Germinal center (tissue), 1 donor: ENCODE measurements at regions not wholly inside any gene's neighbourhood (a gene's known extent, or its start where the extent isn't known, plus 50 kb on each side); places are given as distances from the start of the nearest gene placed in this dataset.
"Not testable (repeated sequence)": the region's sequence is repeated elsewhere in the genome, so short reads cannot be mapped to it uniquely, and the experiment has no call there.

Experiments
- DNase-seq: peaks from one replicate; pipeline ENCODE4 v3.0.0; 2012; ENCODE audit warnings: mixed read lengths, low spot score

DNA sequence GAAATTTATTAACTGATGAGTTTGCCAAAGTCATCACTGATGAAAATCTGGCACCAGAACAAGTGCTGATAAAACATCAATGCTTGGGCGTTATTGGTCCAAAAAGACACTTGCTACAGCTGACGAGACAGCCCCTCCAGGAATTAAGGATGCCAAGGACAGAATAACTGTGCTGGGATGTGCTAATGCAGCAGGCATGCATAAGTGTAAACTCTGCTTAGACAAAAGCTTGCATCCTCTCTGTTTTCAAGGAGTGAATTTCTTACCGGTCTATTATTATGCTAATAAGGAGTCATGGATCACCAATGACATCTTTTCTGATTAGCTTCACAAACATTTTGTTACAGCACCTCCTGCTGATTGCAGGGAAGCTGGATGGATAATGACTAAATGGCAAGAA, 402.0 kb downstream of the LTN1 start:
- DNase-seq, result no peak

DNA sequence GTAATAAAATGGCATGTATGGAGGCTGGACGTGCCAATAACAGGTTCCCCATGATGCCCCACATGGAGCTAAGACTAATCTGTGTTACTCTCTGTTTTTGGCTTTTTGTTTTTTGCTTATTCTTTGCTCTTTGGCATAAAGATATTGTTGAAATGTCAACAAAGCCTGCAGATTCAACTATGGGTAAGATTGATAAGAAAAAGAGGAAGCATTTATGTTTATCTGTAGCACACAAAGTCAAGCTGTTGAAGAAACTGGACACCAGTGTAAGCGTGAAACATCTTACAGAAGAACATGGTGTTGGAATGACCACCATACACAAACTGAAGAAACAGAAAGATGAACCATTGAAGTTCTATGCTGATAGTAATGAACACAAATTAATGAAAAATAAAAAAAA, 402.7 kb downstream of the LTN1 start:
- DNase-seq, result no peak

DNA sequence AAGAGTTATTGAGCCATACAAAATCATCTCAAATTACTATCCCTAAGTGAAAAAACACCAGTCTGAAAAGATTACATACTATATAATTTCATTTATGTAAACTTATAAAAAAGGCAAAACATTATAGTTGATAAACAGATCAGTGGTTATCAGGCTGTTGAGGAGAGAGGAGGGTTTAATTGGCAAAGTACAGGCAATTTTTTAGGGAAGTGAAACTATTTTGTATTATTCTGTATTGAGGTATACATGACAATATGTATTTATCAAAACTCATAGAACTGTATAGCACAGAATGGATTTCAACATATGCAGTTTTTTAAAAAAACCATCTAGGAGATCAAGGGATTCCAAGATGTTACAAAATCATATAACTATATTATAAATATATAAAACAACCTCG, 403.7 kb downstream of the LTN1 start:
- no peak for DNase-seq

DNA sequence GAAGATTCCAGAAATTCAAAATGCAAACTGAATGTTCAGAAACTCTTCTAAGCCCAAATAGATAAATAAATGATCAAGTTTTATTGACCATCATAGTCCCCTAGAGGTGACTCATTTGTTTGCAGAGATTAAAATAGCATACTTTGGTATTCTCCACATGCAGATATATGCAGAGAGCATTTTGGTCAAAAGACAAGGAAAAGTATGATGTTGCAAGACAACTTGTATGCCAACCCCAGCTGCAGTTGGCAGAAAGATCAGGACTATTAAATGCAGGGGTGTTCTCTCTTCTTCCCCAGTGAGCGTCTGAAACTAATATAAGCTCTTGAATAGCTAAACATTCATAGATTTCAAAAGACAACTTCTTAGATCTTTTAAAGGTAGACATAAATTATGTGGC, 404.9 kb downstream of the LTN1 start:
- no peak for DNase-seq

DNA sequence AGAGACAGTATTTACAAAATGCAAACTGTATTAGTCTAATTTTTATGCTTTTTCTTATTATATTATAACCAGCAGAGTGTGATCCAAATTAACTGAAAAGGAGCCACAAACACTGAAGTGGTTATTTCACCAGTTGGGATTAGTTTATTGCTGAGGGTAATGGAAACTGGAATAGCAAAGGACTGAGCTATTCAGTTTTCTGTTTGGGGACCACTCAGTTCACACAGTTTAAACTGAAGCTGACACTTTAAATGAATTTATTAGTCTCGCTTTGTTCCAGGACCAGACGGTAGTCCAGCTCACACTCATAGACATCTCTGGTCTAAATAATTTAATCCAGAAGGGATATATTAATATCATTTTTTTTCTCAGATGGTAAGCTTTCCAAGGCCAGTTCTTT, 410.7 kb downstream of the LTN1 start:
- no peak for DNase-seq

DNA sequence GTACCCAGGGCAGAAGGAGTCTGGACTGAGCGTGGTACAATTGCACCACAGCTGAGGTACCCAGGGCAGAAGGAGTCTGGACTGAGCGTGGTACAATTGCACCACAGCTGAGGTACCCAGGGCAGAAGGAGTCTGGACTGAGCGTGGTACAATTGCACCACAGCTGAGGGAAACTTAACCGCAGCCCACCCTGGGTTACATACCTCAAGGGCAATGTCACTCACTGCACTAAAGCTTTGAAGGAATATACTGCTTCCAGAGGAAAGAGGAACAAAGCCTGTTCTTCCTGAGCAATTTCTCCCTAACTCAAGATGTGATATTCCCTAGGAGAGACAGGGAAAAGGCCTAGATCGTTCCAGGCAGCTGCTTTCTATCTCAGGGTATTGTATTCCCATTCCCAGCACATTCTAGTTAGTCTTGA, 411.4 kb downstream of the LTN1 start:
- DNase-seq, result not testable (repeated sequence)

DNA sequence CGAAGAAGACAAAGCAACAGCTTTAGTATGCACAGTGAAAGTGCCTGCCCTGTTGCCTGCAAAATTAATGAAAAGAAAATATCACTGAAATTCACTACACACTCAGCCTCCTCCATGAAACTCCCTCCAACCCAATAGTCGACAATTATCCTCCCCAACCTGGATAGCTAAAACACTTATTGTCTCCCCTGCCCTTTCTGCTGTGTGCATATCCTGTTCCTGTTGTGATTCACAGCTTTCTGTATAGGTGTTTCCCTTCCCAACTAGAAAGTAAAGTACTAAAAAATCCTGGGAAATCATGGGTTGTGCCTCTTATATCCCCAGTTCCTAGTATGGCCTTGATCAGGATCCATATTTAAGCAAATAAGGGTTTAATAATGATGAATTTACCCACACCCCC, 412.1 kb downstream of the LTN1 start:
- no peak for DNase-seq

DNA sequence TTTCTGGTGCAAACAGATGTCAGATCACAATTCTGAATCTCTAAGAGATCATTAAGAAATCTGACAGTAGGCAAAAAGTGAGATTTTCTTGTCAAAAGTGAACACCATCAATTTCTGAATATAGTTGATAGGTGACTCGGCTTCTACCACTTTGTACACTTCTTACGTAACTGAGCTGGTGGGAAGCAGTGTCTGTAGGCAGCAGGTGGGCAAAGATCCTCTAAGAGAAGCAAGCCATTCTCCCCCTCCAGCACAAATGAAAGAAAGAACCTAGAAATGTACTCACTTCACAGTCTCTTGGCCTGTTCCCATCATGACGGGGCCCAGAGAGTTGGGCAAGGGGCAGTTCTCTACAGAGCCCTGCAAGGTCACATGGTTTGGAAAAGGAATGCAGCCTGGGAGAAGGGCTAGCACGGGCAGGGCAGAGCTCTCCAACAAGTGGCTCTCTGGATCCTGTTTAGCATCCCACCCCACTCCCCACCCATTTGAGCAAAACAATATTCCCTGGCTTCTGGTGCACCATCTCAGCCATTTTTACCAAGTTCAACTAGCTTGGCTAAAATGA, 412.6 kb downstream of the LTN1 start:
- DNase-seq, result no peak

DNA sequence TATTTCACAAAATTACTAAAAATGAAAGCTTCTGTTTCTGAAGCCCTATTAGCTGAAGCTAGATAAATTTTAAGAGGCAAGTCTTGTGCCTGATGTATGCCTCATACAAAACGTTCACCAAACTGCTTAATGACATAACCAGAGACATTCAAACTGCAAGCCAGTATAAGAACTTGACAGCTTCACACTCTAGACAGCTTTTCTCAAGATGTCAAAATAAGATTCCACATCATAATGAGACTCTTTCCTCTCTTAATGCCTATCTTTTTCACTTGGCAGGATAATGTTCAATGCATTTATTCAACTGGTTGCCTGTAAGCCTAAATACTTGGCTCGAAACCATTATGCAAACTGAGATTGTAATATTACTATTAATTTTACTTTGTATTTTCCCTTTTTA, 424.0 kb downstream of the LTN1 start:
- no peak for DNase-seq

DNA sequence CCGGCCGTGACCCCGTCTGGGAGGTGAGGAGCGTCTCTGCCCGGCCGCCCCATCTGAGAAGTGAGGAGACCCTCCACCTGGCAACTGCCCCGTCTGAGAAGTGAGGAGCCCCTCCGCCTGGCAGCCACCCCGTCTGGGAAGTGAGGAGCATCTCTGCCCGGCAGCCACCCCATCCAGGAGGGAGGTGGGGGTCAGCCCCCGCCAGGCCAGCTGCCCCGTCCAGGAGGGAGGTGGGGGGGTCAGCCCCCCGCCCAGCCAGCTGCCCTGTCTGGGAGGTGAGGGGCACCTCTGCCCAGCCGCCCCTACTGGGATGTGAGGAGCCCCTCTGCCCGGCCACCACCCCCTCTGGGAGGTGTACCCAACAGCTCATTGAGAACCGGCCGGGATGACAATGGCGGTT, 428.7 kb downstream of the LTN1 start:
- DNase-seq, result not testable (repeated sequence)

DNA sequence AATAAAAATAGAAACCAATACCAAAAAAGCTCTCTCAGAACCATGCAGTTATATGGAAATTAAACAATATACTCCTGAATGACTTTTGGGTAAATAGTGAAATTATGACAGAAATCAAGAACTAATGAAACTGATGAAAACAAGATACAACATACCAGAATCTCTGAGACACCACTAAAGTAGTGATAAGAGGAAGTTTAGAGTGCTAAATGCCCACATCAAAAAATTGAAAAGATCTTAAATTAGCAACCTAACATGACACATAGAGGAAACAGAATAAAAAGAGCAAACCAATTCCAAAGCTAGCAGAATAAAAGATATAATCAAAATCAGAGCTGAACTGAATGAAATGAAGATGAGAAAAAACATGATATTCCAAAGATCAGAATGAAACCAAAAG, 430.9 kb downstream of the LTN1 start:
- DNase-seq, result no peak

DNA sequence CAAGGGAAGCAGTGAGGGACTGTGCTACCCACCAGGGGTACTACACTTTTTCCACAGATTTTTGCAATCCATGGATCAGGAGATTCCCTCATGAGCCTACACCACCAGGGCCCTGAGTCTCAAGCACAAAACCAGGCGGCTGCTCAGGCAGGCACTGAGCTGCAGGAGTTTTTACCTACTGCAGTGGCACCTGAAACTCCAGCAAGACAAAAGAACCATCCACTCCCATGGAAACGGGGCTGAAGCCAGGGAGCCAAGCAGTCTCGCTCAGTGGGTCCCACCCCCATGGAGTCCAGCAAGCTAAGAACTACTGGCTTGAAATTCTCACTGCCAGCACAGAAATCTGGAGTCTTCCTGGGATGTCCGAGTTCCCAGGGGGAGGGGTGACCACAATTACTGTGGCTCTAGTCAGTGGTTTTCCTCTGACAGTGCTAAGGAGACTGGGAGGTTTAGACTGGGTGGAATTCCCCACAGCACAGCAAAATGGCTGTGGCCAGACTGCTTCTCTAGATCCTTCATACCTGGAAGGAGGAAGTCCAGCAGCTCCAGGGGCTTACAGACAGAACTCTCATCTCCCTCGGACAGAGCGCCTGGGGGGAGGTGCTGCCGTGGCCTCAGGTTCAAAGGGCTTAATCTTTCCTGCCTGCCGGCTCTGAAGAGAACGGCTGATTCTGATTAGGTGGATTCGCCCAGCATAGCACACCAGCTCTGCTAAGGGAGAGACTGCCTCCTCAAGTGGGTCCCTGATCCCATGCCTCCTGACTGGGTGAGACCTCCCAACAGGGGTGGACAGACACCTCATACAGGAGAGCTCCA, 437.8 kb downstream of the LTN1 start:
- DNase-seq, result no peak

DNA sequence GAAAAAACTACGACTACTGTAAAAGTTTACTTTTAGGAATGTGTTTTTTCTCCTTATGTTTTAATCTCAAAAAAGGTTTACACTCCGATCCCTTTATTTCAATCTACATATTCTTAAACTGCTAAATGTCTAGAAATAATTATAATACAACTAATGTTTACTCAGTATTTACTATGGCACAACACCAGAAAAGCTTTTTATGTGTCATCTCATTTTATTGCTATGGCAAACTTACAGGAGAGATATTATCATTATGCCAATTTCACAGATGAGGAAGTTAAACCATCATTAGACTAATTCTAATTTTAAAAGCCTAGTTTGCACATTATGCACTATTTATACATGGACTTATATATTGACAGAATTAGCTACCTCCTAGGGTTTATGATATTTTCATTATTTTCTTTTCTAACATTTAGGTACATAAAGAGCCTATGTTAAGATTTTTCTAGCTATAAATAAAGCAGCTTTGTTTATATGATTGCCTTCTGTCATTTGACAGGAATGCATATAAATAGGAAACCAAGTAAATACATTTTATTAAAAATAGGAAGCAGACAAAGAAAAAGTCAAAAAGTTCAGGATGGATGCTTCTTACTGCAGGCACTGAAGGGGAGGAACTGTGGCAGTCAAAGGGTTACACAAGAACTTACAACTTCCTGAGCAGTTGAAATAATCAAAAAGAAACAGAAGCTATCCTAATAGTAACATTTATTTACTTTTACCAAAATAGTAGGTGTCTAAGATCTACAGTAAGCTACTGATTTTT, 442.4 kb downstream of the LTN1 start:
- no peak for DNase-seq

DNA sequence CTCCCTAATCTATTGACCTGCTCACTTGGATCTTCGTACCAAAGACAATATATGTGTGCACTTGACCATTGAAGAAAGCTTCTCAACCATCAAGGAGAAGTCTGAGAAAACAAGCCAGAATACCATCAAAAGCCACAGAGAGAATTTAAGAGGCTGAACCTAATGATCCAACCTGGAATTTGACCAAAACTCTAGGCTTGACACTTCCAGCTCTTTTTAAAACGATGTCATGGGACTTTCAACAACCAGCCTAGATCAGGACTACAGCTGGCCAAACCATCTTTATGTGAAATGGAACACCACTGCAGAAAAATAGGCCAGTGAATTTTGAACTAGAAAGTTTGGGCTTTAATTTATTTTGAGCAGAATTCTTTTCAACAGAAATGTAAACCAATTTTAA, 444.4 kb downstream of the LTN1 start:
- no peak for DNase-seq

DNA sequence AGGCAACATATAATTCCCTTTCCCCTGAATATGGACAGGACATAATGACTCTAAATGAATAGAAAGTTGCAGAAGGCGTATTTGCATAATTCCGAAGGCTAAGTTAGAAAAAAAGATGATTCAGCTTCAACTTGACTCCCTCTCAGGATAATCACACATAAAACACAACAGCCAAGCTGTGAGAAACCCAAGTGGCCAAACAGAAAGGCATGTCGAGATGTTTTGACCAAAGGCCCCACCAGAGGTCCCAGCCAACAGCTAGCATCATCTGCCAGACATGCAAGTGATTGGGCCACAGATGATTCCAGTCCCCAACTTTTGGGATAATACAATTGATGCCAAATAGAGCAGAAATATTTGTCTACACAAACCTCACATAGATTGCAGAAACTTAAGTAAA, 444.9 kb downstream of the LTN1 start:
- DNase-seq, result no peak

DNA sequence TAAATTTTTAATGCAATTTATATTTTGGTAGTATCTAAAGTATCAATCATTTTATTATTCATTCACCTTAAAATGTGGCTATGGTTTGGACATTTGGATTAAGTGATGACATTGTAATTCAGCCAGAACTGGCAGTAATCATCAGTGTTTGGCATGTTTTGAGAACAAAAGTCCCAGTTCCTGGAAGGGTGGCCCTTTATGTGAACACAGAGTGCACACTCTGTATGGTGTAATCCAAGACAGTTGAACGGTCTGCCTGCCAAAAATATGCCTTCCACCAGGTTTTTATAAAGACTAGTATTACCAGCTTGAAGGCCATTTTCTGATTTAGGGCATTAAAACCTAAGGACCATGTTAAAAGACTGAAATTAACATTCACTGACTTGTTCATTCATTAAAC, 448.7 kb downstream of the LTN1 start:
- no peak for DNase-seq

DNA sequence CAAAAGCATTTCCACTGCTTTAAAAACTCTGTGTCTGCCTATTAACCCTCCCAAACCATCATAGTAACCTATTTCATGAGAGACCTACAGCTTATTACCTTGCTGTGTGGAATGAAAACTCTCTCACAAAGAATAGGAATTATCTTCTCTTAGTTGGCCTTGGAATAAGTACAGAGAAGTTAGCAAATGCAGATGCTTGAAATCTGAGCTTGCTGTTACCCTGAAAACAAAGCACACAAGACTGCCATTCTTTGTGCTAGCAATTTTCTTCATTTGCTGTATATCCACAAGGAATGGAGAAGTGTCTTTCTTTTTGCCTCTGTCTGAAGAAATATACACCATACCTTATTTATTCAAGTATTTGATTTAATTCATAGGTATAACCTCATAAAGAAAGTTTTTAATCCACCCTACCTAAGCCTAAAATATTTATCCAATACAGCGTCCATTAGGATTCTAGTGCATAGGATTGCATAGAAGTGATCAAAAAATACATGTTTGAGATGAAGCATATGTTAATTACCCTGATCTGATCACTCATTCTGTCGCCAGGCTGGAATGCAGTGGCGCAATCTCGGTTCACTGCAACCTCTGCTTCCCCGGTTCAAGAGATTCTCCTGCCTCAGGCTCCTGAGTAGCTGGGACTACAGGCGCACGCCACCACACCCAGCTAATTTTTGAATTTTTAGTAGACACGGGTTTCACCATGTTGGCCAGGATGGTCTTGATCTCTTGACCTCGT, 451.1 kb downstream of the LTN1 start:
- DNase-seq, result no peak

DNA sequence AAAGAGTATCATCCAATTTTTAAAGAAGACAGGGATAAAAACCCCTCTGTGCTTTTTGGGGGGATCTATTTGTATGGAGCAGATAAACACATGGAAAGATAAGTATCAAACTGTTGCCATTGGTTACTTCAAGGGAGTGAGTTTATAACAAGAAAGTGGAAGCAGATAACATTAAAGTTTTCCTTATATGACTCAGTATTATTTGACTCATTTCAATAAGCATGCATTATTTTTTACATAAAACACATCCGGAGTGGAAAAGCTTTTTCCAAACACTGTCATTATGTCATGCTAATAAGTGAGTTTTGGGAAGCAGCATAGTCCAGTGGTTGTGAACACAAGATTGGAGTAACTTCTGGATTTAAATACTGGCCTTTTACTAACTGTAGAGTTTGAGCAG, 452.2 kb downstream of the LTN1 start:
- no peak for DNase-seq

DNA sequence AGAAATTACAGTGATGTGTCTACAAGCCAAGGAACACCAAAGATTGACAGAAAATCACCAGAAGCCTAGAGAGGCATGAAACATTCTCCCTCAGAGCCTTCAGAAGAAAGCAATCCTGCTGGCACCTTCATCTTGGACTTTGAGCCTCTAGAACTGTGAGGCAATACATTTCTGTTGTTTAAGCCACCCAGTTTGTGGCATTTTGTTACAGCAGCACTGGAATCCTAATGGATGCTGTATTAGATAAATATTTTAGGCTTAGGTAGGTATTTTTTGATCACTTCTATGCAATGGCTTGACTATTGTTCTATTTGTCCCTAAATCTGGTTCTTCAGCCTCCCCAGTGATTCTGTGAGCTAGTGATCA, 453.1 kb downstream of the LTN1 start:
- no peak for DNase-seq

DNA sequence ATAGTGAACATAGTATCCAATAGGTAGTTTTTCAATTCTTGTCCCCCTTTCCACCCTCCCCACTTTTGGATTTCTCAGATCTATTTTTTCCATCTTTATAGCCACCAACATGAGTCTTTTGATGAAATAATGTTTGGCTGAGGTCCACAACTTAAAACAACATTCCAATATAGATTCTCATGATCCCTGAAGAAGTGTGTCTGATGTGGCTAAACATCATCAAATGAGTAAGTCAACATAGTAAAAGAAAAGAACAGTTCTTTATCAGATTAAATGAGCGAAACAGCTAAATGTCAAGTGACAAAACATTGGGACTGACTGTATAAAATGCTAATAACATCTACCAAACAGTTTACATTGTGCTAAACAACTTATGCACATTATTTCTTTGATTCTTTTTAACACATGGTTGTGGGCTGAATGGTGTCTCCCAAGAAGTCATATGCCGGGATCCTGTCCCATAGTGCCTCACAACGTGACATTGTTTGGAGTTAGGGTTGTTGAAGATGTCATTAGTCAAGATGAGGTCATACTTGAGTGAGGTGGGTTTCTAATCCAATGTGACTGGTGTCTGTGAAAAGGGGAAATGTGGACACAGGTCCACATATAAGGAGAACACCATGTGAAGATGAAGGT, 453.6 kb downstream of the LTN1 start:
- no peak for DNase-seq

DNA sequence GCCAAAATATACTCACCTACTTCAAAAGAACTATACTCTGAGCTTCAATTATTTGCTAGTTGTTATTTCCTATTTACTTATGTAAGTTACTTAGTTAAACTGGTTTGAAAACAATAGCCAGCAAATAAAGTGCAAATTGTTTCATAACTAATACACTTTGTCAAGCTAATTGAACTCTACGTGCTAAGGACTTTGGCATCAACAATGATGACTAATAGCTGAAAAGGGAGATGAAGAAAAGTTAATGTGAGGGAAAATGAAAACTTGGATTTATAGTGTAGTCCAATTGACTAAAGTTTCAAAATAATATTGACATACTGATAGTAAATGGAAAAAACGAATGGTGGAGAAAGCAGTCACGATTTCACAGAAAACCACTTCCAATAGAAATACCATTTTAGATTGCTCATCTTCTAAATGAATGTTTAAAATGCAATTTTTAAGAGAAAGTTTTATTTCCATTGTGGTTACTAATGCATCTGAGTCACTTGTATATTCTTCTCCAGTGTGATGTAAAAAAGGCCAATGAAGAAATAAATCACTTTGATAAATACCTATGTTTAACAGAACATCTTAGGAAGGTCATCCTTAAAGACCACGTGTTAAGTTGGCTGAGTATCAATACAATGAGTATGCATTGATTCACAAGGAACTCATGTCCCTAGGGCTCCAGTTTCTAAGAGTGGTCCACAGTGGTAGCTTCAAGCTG, 455.2 kb downstream of the LTN1 start:
- no peak for DNase-seq

DNA sequence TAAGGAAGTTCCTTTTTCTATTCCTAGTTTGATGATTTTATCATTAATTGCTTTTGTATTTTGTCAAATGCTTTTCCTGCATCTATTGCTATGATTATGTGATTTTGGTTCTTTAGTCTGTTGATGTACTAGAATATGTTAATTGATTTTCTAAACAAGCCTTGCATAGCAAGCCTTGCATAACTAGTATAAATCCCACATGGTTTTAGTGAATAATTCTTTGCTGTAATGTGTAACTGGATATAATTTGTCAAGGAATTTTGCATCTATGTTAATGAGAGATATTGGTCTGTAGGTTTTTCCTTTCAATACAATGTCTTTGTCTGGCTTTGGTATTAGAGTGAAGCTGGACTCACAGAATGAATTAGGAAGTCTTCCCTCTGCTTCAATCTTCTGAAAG, 460.2 kb downstream of the LTN1 start:
- no peak for DNase-seq
